Rectal smooth muscle tissue (tissue), 1 donor: ENCODE measurements at regions not wholly inside any gene's neighbourhood (a gene's known extent, or its start where the extent isn't known, plus 50 kb on each side); places are given as distances from the start of the nearest gene placed in this dataset.

Experiments used
- H3K27ac ChIP-seq: one replicate; pipeline ENCODE4 v1.7.0; 2013; ENCODE audit warnings: low read depth, low read length, inconsistent platforms
- H3K27me3 ChIP-seq: one replicate; pipeline ENCODE4 v1.7.0; 2013; ENCODE audit warnings: low read length; ENCODE audit not compliant: control insufficient read depth, insufficient read depth
- H3K36me3 ChIP-seq: one replicate; pipeline ENCODE4 v1.7.0; 2013; ENCODE audit warnings: low read length; ENCODE audit not compliant: control insufficient read depth, insufficient read depth
- H3K4me1 ChIP-seq: one replicate; pipeline ENCODE4 v1.7.0; 2013; ENCODE audit warnings: low read length; ENCODE audit not compliant: control insufficient read depth, insufficient read depth
- H3K4me3 ChIP-seq: one replicate; pipeline ENCODE4 v1.7.0; 2013; ENCODE audit warnings: low read length
- H3K9ac ChIP-seq: one replicate; pipeline ENCODE4 v1.7.0; 2013; ENCODE audit warnings: low read length

GRCh38 chr15:62773369-62774165 lies 269.0 kb upstream of the TPM1 start:
- Histone ChIP-seq H3K36me3 (peaks cover 6% of the 10 kb centered on the region), H3K9ac (no peak overlapping the region), H3K27ac (no peak overlapping the region), H3K27me3 (no peaks in the 10 kb centered on the region), H3K4me1 (no peaks in the 10 kb centered on the region), H3K4me3 (no peak overlapping the region)

GRCh38 chr15:62775932-62776331 lies 266.6 kb upstream of the TPM1 start:
- H3K27me3 ChIP-seq, result no peaks in the 10 kb centered on the region
- H3K4me3 ChIP-seq, result no peak overlapping the region
- H3K36me3 ChIP-seq, result peaks cover 6% of the 10 kb centered on the region
- no peaks in the 10 kb centered on the region for H3K4me1 ChIP-seq
- no peak overlapping the region for H3K9ac ChIP-seq
- H3K27ac ChIP-seq, result no peak overlapping the region

- H3K27ac ChIP-seq, result no peak overlapping the region
- peaks cover 5% of the 10 kb centered on the region for H3K4me1 ChIP-seq
- H3K9ac ChIP-seq, result no peak overlapping the region
- peaks cover 5% of the 10 kb centered on the region for H3K36me3 ChIP-seq
- H3K27me3 ChIP-seq, result no peaks in the 10 kb centered on the region
- no peak overlapping the region for H3K4me3 ChIP-seq
These were observed 264.9 kb upstream of the TPM1 start for GRCh38 chr15:62777671-62778070.

- Histone ChIP-seq H3K9ac (no peak overlapping the region), H3K36me3 (peaks cover 5% of the 10 kb centered on the region), H3K27me3 (no peaks in the 10 kb centered on the region), H3K4me1 (peaks cover 5% of the 10 kb centered on the region), H3K4me3 (no peak overlapping the region), H3K27ac (no peak overlapping the region)
These were observed 263.3 kb upstream of the TPM1 start for GRCh38 chr15:62779036-62779770.

- H3K9ac ChIP-seq, result no peak overlapping the region
- H3K36me3 ChIP-seq, result peaks cover 5% of the 10 kb centered on the region
- no peak overlapping the region for H3K4me3 ChIP-seq
- peaks cover 5% of the 10 kb centered on the region for H3K4me1 ChIP-seq
- no peaks in the 10 kb centered on the region for H3K27me3 ChIP-seq
- no peak overlapping the region for H3K27ac ChIP-seq
These were observed 262.6 kb upstream of the TPM1 start for GRCh38 chr15:62779899-62780298.

GRCh38 chr15:62781081-62781497 lies 261.5 kb upstream of the TPM1 start:
- Histone ChIP-seq H3K4me1 (peaks cover 5% of the 10 kb centered on the region), H3K27ac (no peak overlapping the region), H3K9ac (no peak overlapping the region), H3K36me3 (peaks cover 5% of the 10 kb centered on the region), H3K4me3 (no peak overlapping the region), H3K27me3 (no peaks in the 10 kb centered on the region)

GRCh38 chr15:62782071-62782841 lies 260.3 kb upstream of the TPM1 start:
- Histone ChIP-seq H3K36me3 (peaks cover 5% of the 10 kb centered on the region), H3K27ac (peak overlapping the region; percentile 35), H3K4me3 (no peak overlapping the region), H3K9ac (no peak overlapping the region), H3K4me1 (peaks cover 5% of the 10 kb centered on the region), H3K27me3 (no peaks in the 10 kb centered on the region)

- Histone ChIP-seq H3K27ac (no peak overlapping the region), H3K36me3 (peaks cover 5% of the 10 kb centered on the region), H3K4me3 (no peak overlapping the region), H3K9ac (no peak overlapping the region), H3K4me1 (peaks cover 5% of the 10 kb centered on the region), H3K27me3 (no peaks in the 10 kb centered on the region)
These were observed 259.7 kb upstream of the TPM1 start for GRCh38 chr15:62782896-62783295.

GRCh38 chr15:62783303-62783957 lies 259.1 kb upstream of the TPM1 start:
- Histone ChIP-seq H3K9ac (no peak overlapping the region), H3K27ac (no peak overlapping the region), H3K4me1 (peaks cover 5% of the 10 kb centered on the region), H3K27me3 (no peaks in the 10 kb centered on the region), H3K36me3 (peaks cover 5% of the 10 kb centered on the region), H3K4me3 (no peak overlapping the region)

GRCh38 chr15:62785881-62786828 lies 256.4 kb upstream of the TPM1 start:
- Histone ChIP-seq H3K9ac (no peak overlapping the region), H3K27ac (no peak overlapping the region), H3K4me3 (no peak overlapping the region), H3K4me1 (peaks cover 5% of the 10 kb centered on the region), H3K36me3 (no peaks in the 10 kb centered on the region), H3K27me3 (no peaks in the 10 kb centered on the region)

GRCh38 chr15:62787401-62787800 lies 255.1 kb upstream of the TPM1 start:
- Histone ChIP-seq H3K4me3 (no peak overlapping the region), H3K36me3 (no peaks in the 10 kb centered on the region), H3K27me3 (no peaks in the 10 kb centered on the region), H3K27ac (no peak overlapping the region), H3K9ac (no peak overlapping the region), H3K4me1 (peaks cover 3% of the 10 kb centered on the region)
